DMS53 (cell line): ENCODE measurements at regions not wholly inside any gene's neighbourhood (a gene's known extent, or its start where the extent isn't known, plus 50 kb on each side); places are given as distances from the start of the nearest gene placed in this dataset.
"Not testable (repeated sequence)": the region's sequence is repeated elsewhere in the genome, so short reads cannot be mapped to it uniquely, and the experiment has no call there.

Experiments
- DNase-seq: peaks from one replicate; lab custom pipeline; 2025; lab: John Stamatoyannopoulos, UW

DNA sequence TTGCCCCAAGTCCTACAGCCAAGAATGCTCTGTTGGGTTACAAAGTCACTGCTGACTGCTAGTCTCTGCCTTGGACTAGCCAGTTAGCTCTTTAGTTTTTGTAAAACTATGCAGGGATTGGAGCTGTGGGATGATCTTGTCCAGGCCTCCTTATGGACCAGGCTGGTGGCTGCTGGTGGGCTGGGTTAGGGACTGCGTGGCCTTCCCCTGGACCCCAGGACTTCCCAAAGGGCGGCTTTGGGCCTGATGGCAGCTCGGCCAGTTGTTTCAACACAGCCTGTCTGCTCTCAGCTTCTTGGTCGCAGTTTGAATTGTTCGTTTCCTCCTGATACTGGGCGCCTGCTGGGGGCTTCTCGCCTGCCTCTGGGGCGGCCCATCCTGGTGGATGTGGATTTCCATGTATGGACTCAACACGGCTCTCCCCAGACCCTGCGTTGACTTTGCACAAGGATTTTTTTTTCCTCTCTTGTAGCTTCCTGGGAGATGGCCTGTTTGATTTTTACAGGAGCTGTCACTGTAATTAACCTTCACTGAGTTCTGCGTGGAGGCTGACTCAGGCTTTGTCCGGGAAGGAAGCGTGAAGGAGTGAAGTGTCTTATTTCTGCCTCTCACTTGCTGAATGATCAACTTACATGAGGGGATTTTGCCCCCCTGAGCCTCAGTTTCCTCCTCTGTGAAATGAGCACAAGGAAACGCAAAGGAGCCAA lies 91.9 kb upstream of the NEURL1B start:
- no peak for DNase-seq

DNA sequence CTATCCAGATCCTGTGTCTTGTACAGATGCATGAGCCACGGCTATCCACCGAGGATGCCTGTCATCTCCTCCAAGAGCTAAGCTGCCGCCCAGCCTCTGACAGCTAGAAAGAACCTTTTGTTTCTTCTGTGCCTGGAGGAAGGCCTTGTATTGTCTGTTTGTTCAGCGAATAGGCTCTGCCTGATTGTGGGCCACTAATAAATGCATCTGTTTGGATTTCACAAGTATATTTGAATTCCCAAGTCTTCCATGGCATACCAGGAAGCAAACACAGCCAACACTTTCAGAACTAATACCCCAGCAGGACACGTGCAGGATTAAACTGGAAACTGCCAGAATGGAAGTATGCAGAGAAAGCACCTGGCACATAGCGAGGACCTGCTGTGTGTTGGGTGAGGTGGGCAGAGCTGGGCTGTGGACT lies 92.7 kb upstream of the NEURL1B start:
- DNase-seq = peak; percentile 58

DNA sequence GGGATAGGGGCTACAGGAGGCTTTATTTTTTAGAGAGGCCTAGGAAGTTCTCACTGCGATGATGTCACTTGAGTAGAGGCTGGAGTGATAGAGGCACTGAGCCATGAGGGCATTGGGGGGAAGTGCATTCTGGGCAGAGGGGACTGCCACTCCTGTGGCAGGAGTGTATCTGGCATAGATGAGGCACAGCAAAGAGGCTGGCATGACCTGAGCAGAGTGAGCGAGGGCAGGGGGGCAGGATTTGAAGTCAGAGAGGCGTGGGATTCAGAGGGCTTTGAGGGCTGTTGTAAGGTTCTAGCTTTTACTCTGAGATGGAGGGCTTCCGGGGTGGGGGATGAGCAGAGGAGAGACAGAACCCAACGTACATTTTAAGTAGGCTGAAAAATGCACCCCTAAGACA lies 91.9 kb upstream of the SH3PXD2B start:
- DNase-seq = no peak

DNA sequence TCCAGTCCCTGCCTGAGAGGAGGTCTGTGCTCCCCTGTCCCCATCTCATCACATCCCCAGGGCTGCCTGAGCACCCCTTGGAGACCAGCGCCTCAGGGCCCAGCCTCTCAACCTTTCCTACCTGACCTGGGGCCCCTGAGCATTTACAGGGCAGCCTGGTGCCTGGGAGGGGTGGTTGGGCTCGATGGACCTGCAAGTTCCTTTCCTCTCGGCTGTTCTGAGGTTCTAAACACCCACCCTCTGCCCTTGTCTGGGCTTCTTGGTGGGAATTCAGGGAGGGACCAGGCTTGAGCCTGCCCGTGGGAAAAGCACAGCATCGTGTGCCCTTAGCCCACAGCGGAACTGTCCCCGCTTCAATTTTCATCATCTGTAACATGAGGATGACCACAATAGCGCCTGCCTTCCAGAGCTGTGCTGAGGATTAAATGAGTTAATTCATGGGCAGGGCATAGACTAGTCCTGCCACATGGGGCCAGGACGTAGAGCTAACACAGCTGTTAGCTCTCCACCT lies 91.0 kb upstream of the SH3PXD2B start:
- DNase-seq = no peak

DNA sequence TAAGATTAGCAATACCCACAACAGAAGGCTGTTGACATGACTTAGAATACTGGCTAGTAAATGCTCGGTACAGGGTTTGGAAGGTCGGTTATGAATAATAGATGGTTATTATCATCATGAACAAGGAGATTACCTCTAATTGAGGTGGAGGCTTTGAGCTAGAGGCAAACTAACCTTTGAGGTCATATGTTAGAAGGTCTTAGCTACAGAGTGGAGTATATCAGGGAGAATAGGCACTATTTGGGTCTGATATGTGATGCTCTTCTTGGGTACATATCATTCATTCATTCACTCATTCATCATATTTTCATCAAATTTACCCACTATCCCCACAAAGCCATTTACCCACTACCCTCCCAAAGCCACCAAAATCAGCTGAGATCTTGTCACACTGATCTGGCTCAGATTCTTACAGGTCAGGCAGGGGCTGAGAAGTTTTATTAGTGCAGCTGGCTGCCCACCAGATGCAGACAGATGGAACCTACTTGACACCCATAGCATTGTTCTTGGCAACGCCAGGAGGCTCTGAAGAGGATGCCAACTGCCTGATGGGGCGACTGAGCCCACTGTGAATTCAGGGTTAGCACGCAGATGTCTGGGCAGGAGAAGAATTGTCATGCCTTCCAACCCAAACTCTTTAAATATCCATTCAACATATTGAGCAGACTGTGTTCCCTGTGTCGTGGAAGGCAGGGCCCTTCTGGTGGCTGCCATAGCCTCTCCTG lies 90.2 kb upstream of the SH3PXD2B start:
- DNase-seq = no peak

DNA sequence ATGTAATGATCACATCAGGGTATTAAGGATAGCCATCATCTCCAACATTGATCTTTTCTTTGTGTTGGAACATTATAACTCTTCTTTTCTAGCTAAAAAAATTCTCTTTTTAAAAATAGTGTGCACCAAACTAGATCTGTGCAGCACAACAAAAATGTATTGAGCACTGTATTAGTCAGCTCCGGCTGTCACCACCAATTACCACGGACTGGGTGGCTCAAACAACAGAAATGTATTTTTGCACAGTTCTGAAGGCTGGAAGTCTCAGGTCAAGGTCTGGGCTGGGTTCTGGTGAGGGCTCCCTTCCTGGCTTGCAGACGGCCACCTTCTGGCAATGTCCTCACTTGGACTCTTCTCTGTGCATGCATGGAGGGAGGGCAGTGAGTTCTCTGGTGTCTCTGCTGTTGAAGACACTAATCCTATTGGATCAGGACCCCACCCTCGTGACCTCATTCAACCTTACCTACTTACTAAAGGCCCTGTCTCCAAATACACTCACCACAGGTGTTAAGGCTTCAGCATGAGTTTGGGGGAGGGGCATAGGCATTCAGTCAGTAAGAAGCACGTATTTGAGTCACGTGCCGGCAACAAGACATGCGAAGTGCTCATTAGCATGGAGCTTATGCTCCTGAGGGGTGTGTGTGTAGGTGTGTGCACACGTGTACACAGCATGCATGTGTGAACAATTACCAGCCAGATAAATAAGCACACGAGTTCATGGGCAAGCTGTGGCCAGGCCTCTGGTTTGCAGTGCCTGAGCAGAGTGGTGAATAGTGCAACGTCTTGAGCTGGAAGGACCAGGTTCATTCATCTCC lies 89.4 kb upstream of the SH3PXD2B start:
- DNase-seq = no peak

DNA sequence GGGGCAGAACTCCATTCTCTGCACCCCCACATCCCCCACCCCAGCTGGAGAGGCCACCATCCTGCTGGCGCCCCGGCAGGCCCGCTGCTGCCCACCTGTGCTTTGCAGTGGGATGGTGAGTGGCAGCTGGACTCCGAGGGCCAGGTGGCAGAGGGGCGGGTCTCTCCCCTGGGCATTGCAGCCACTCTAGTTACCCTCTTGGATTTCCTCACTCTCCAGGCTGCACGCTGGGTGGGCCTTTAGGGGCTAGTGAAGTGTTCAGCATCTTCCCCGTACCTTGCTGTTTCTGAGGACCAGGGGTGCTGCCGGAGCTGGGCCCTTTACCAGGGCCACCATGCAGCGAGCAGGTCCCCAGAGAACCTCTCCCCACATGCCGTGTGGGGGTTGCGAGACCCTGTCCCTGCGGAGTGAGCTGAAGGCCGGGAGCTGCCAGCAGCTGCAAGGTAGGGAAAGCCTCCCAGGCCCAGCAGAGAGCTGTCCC lies 88.4 kb upstream of the SH3PXD2B start:
- DNase-seq = no peak

DNA sequence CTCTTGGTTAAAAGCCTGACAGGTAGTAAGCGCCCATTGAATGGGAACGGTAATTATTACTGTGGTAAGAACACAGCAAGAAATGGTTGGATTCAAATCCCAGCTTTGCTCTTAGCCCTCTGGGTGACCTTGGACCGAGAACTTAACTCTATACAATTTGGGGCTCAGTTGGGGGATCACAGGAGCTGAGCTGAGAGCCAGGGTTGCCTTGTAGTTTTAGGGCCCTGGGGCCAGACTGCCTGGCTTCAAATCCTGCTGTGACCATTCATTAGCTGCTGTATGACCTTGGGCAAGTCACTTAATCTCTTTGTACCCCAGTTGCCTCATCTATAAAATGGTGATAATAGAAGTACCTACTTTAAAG lies 87.4 kb upstream of the SH3PXD2B start:
- no peak for DNase-seq

DNA sequence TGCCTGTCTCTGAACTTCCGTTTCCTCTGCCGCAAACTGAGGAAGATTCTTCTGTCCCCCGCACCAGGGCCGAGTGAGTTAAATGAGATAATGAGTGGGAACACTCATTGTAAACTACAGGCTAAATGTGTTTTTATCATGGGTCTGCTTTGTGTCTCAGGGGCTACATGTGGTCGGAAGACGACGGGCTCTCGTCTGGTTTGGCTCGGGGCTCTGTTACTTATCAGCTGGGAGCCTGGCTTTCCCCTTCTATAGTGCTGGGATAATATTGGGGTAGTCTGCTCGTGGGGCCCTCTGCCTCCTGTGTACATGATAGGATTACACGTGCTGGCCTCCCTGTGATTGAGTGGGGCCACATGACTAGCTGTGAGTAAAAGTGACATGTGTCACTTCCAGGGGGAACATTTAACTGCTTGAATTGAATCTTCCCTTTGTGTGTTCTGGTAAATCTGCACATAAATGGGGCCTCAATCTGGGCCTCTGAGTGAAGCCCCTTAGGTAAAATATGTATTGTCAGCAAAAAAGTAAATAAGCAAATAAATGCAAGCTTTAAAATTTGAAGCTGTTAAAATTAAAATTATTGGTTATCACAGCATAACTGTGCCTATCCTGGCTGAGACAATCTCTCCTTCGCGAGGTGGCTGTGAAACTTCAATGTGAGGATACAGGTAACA lies 86.9 kb upstream of the SH3PXD2B start:
- DNase-seq = no peak

DNA sequence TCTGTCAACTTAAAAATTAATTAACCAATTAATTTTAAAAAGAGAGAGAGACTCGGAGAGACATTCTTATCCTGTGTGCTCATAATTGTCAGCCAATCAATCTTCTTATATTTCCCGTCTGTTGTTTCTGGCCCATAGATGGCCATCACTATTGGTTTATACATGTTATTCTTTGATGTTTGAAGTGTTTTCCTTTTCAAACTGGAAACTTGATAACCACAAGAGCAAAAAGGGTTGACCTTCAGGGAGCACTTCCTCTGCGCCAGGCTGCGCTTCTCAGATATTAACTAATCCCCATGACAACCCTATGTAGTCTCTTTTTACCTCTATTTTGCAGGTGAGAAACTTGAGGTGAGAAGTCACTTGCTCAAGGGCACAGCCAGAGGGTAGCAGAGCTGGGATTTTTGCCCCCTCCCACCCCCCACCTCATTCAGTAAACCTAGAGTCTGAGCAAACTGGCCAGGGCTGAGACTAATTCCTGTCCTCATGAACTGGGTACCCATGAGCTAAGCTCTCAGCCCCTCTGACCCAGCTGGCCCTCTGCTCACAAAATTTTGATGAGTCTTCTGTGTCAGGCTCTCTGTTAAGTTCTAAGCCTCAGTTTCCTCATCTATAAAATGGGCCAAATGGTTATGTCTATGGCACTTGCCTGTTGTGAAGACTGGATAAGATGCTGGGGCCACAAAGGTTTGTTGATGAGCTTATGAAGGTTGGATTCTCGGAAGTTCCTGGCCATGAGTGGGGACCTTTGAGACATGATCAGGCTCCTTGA lies 86.0 kb upstream of the SH3PXD2B start:
- peak; percentile 87 for DNase-seq

DNA sequence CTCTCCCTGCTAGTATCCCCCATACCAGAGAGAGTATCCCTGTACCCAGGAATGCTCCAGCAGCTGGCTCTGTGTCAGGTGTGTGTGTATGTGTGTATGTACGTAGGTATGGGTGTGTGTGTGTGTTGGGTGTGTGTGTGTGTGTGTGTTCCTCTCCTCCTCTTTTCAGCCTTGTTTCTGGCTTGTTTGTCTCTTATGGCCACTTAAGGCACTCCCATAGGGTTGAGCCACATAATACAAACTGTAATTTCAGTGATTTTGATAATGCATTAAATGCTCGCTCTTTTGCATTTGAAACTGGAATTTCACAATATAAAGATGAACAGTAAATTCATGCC lies 80.8 kb upstream of the SH3PXD2B start:
- no peak for DNase-seq

DNA sequence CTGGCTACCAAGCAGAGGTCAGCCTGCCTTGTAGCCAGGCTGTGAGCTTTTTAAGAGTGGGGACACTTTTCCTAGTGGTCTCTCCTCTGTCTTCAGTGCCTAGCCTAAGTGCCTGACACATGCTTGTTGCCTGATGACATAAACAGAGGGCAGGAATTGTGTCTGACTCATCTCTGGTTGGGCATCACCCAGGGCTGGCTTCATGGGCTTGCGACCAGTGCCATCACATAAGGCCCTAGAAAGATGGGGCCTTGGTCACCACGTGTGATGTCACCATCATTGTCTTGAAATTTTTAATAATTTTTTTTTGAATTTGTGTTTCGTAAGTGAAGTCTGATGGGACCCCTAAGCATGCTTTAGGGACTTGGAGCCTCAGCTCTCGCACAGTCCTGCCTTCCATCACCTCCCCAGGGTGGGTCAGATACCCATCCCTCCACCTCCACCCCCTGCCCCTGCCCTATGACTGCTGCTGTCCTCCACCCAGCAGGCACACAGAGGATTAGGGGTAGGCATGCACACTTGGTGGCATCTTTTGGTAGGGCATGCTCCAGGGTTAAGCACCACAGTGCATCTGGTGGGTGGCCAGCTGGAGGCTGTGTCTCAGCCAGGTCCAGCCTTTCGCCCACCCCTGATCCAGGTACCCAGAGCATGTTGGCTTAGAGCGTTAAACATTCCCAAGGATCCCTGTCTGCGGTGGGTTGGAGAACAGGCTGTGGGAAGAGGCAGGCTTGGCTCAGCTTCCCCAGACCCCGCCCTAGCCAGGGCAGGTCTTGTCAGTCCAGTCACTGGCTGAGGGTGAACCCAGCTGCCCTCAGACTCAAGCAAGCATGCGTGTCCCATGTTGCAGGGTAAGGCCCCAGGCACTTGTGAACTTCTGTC lies 80.1 kb upstream of the SH3PXD2B start:
- DNase-seq = peak; percentile 60

DNA sequence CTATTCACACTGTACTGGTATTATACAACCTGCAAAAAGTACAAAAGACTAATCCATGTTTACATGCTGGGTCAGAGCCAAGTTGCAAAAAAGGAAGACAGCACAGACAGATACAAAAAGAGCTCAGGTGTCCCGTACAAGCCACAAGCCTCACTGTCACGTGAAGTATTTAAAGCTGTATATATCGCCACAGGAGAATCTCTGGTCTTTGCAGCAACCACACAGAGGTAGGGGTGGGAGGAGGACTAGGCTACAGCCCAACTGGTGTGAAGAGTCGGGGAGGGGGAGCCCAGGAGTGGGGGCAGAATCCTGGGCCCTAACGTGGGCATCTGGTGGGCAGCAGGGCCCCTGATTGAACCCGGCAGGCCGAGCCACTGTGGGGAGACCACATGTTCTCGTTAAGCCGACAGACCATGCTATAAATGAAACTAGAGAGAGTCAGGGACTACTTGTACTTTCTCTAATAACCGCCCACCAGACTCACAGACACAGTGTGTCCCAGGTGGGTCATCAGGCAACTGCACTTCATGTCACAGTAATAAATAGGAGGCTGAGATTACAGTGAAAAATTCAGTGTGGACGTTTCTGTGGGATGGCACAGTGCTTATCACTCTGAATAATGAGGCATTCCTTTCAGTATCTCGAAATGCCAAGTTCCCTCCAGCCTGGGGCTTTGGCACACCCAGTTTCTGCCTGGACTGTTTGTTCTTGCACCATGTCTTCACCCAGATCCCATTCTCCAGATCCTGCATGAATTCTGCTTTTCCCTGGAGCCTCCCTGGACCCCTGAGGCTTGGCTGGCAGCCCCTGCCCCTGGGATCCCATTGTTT lies 79.3 kb upstream of the SH3PXD2B start:
- peak; percentile 37 for DNase-seq

DNA sequence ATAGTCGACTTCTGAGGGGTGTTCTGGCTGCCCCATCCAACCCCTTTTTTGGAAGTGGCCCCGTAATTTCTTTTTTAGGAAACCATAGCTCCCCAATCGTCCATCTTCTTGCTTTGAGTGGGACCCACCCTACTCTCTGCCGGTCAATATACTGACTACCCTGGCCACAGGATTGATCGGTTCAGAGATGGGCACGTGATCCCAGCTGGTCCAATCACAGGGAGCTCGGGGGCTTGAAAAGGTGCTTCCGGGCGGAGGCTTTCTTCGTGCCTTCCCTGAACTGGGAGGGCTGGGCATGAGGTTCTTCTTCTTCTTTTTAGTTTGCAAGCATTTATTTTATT lies 78.7 kb upstream of the SH3PXD2B start:
- no peak for DNase-seq

DNA sequence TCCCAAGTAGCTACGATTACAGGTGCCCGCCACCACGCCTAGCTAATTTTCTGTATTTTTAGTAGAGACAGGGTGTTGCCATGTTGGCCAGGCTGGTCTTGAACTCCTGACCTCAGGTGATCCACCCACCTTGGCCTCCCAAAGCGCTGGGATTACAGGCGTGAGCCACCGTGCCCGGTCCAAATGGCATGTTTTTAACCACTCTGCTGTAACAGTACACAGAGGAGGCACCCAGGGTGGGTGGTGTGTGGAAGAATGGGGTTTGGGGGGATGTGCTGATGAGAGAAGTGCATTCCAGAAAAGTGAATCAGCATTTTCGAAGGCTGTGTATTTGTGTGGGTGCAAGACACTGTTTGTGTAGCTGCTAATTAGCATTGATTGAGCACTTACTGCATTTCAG lies 78.1 kb upstream of the SH3PXD2B start:
- not testable (repeated sequence) for DNase-seq

DNA sequence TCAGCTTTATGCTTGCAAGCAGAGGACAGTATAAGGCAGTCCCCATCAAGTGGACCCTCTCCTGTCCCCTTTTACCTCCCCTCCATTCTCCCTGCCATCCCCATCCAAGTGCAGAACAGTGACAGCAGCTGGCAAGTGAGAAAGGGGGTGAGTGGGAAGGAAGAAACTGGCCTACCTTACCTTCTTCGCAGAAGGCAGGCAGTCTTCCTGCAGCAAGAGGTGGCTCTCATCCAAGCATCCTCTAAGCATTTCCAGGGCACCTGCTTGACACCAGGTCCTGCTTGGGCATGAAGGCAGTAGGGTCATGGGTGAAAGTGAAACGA lies 77.3 kb upstream of the SH3PXD2B start:
- DNase-seq = no peak

DNA sequence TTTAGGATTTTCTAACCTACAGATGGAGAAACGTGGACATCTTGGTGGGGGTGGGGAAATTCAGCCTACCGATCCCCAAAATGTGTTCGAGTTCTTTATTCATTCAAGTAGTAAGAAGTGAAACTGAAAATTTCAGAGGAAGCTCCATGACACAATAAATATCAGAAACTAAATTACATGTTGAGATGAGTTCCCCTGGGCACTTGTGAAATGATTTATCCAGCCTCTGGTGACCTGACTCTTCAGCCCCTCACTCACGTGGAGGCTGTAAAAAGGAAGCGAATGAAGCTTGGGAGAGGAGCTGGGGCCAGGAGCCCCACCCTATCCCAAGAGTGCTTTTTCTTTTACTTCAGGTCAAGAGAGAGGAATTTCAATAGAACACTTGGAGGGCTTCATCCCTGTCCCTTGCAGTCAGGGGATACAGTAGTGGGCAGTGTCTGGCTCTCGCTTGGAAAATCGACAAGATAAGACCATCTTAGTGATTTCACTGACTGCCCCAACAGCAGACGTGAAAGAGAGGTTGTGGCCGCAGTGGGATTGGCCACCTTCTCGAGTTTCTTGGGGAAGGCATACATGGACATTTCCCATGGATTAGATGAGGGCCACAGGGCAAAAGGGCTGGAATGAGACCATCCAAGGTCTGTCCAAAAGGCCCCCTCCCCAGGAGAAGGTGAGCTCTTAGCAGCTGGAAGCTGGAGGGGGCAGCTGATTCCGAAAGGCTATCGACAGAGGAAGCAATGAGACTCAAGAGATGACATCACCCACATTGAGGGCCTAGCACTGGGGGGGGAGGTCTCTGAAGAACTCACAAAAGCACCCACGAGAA lies 76.8 kb upstream of the SH3PXD2B start:
- no peak for DNase-seq

DNA sequence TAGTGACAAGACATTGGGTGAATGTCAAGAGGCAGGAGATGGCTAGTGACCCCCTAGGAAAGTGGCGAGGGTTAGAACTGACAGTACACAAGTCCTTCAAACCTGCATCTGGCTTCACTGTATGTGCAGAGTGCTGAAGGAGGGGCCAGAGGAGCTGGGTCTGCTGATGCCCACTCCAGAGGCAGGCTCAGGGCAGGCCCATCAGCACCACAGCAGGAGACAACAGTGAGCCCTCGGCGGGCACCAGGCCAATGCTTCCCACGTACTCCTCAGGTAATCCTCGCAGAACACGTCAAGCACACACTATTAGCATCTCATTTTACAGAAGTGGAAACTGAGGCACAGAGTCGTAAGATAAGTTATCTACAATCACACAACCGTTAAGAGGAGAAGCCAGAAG lies 76.1 kb upstream of the SH3PXD2B start:
- no peak for DNase-seq

DNA sequence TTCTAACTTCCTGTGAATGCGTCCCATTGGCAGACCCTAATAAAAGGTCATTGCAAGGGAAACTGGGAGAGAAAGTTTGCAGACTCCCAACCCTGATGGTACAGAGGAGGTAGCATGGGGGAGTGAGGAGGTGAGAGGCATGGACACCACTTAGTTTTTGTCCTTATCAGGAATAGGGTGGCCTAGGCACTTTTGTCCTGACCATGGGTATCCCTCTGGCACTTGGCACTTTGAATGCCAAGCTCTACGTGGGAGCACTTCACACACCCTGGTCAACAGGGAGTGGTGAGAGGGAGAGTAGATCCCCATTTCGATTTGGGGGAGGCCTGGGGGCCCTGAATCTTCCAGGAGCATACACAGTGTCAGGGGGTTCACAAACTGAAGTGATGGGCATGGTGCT lies 75.6 kb upstream of the SH3PXD2B start:
- DNase-seq = no peak
